ENCODE measurements at regions not wholly inside any gene's neighbourhood (a gene's known extent, or its start where the extent isn't known, plus 50 kb on each side); places are given as distances from the start of the nearest gene placed in this dataset.

GRCh38 chr2:83282841-83283240, 1176.2 kb downstream of the SUCLG1 start:
- no peaks in the 10 kb centered on the region for H3K4me1 ChIP-seq (ENCODE audit: insufficient read depth)
- no peaks in the 10 kb centered on the region for H3F3A ChIP-seq (ENCODE audit: insufficient read depth)
- no peak overlapping the region for H3K9ac ChIP-seq
- no peaks in the 10 kb centered on the region for H3K36me3 ChIP-seq (ENCODE audit: low read depth)
- in situ Hi-C loops (cut with MboI), result no loop called here
- H3K9me3 ChIP-seq (ENCODE audit: low read depth), result no peaks in the 10 kb centered on the region
- H3K9me2 ChIP-seq (ENCODE audit: insufficient read depth), result no peaks in the 10 kb centered on the region
- no peaks in the 10 kb centered on the region for H3K27me3 ChIP-seq (replicated peaks; ENCODE audit: insufficient read depth)
- no peak overlapping the region for H3K27ac ChIP-seq
- no peak overlapping the region for H3K4me3 ChIP-seq
- H3K4me2 ChIP-seq (ENCODE audit: unreplicated experiment), result no peak overlapping the region
- no peak for TF ChIP-seq EZH2 (IDR thresholded peaks at IDR 0.05; ENCODE audit: insufficient read depth, poor library complexity, severe bottlenecking)
- no peak for TF ChIP-seq EZH2phosphoT487 (IDR thresholded peaks at IDR 0.05; ENCODE audit: insufficient read depth, low read depth)
- no peaks in the 10 kb centered on the region for H4K20me1 ChIP-seq (ENCODE audit: insufficient read depth)
- H2AFZ ChIP-seq, result no peak overlapping the region
- DNase-seq, result no peak
- no peaks in the 10 kb centered on the region for H3K79me2 ChIP-seq (ENCODE audit: insufficient read depth)

- H3K4me3 ChIP-seq, result no peak overlapping the region
- no peaks in the 10 kb centered on the region for H3K36me3 ChIP-seq (ENCODE audit: low read depth)
- H3K4me1 ChIP-seq (ENCODE audit: insufficient read depth), result no peaks in the 10 kb centered on the region
- H3K4me2 ChIP-seq (ENCODE audit: unreplicated experiment), result no peak overlapping the region
- no peak overlapping the region for H3K9ac ChIP-seq
- in situ Hi-C loops (cut with MboI), result no loop called here
- no peak for DNase-seq
- TF ChIP-seq EZH2 (IDR thresholded peaks at IDR 0.05; ENCODE audit: insufficient read depth, poor library complexity, severe bottlenecking) (no peak), EZH2phosphoT487 (IDR thresholded peaks at IDR 0.05; ENCODE audit: insufficient read depth, low read depth) (no peak)
- H3K9me3 ChIP-seq (ENCODE audit: low read depth), result no peaks in the 10 kb centered on the region
- H3K9me2 ChIP-seq (ENCODE audit: insufficient read depth), result no peaks in the 10 kb centered on the region
- no peaks in the 10 kb centered on the region for H3K79me2 ChIP-seq (ENCODE audit: insufficient read depth)
- no peak overlapping the region for H3K27ac ChIP-seq
- WGBS, 2 experiments (ENCODE audit: low coverage in 1 of 2, low lambda C conversion rate in 2 of 2, missing lambda C conversion rate in 2 of 2), result 40 to 48% methylated on average over 6 of the region's 6 CpGs
- H4K20me1 ChIP-seq (ENCODE audit: insufficient read depth), result no peaks in the 10 kb centered on the region
- H3K27me3 ChIP-seq (replicated peaks; ENCODE audit: insufficient read depth), result no peaks in the 10 kb centered on the region
- H3F3A ChIP-seq (ENCODE audit: insufficient read depth), result no peaks in the 10 kb centered on the region
- no peak overlapping the region for H2AFZ ChIP-seq
Measured at GRCh38 chr2:83282043-83282795, 1176.9 kb downstream of the SUCLG1 start.

- H3K36me3 ChIP-seq (ENCODE audit: low read depth), result no peaks in the 10 kb centered on the region
- in situ Hi-C loops (cut with MboI), result no loop called here
- no peaks in the 10 kb centered on the region for H3K4me1 ChIP-seq (ENCODE audit: insufficient read depth)
- TF ChIP-seq EZH2phosphoT487 (IDR thresholded peaks at IDR 0.05; ENCODE audit: insufficient read depth, low read depth) (no peak), EZH2 (IDR thresholded peaks at IDR 0.05; ENCODE audit: insufficient read depth, poor library complexity, severe bottlenecking) (no peak)
- H3K9me3 ChIP-seq (ENCODE audit: low read depth), result no peaks in the 10 kb centered on the region
- H2AFZ ChIP-seq, result no peak overlapping the region
- 11 to 19% methylated on average over 1 of the region's 1 CpG for whole genome bisulfite sequencing, 2 experiments (ENCODE audit: low coverage in 1 of 2, low lambda C conversion rate in 2 of 2, missing lambda C conversion rate in 2 of 2)
- H3K4me3 ChIP-seq, result no peak overlapping the region
- no peak overlapping the region for H3K27ac ChIP-seq
- H3F3A ChIP-seq (ENCODE audit: insufficient read depth), result no peaks in the 10 kb centered on the region
- no peaks in the 10 kb centered on the region for H3K79me2 ChIP-seq (ENCODE audit: insufficient read depth)
- no peak overlapping the region for H3K9ac ChIP-seq
- H3K9me2 ChIP-seq (ENCODE audit: insufficient read depth), result no peaks in the 10 kb centered on the region
- no peaks in the 10 kb centered on the region for H4K20me1 ChIP-seq (ENCODE audit: insufficient read depth)
- H3K27me3 ChIP-seq (replicated peaks; ENCODE audit: insufficient read depth), result no peaks in the 10 kb centered on the region
- no peak overlapping the region for H3K4me2 ChIP-seq (ENCODE audit: unreplicated experiment)
- no peak for DNase-seq
Measured at GRCh38 chr2:83280391-83280790, 1178.7 kb downstream of the SUCLG1 start.

GRCh38 chr2:83273322-83273721, 1185.8 kb downstream of the SUCLG1 start:
- no peaks in the 10 kb centered on the region for H3K4me1 ChIP-seq (ENCODE audit: insufficient read depth)

More at GRCh38 chr2:83273322-83273721, 1185.8 kb downstream of the SUCLG1 start:
- no peaks in the 10 kb centered on the region for H3K79me2 ChIP-seq (ENCODE audit: insufficient read depth)
- no peak overlapping the region for H3K27ac ChIP-seq
- H3K9ac ChIP-seq, result no peak overlapping the region
- in situ Hi-C loops (cut with MboI), result no loop called here
- no peaks in the 10 kb centered on the region for H3K36me3 ChIP-seq (ENCODE audit: low read depth)
- no peak for DNase-seq
- H3K9me2 ChIP-seq (ENCODE audit: insufficient read depth), result no peaks in the 10 kb centered on the region
- no peak overlapping the region for H2AFZ ChIP-seq
- no peak overlapping the region for H3K4me2 ChIP-seq (ENCODE audit: unreplicated experiment)
- TF ChIP-seq EZH2phosphoT487 (IDR thresholded peaks at IDR 0.05; ENCODE audit: insufficient read depth, low read depth) (no peak), EZH2 (IDR thresholded peaks at IDR 0.05; ENCODE audit: insufficient read depth, poor library complexity, severe bottlenecking) (no peak)
- no peak overlapping the region for H3K4me3 ChIP-seq
- H4K20me1 ChIP-seq (ENCODE audit: insufficient read depth), result no peaks in the 10 kb centered on the region
- no peaks in the 10 kb centered on the region for H3F3A ChIP-seq (ENCODE audit: insufficient read depth)
- no peaks in the 10 kb centered on the region for H3K9me3 ChIP-seq (ENCODE audit: low read depth)
- no peaks in the 10 kb centered on the region for H3K27me3 ChIP-seq (replicated peaks; ENCODE audit: insufficient read depth)

Data from GM23248 (cell line).